WI38 (cell line): ENCODE measurements at regions not wholly inside any gene's neighbourhood (a gene's known extent, or its start where the extent isn't known, plus 50 kb on each side); places are given as distances from the start of the nearest gene placed in this dataset.

Experiments
- H3K4me3 ChIP-seq: 2 replicates; pipeline ENCODE4 v1.5.1; 2011; ENCODE audit warnings: low read depth, mild to moderate bottlenecking, control low read depth, low read length
- CTCF ChIP-seq: IDR thresholded peaks from 2 replicates; pipeline ENCODE4 v1.5.1; 2012; ENCODE audit warnings: low read depth, mild to moderate bottlenecking, control low read depth, low read length

- H3K4me3 ChIP-seq: no peak overlapping the region
- TF ChIP-seq CTCF: no peak
These were observed 127.3 kb downstream of the NCOR2 start for GRCh38 chr12:124440031-124440626.

GRCh38 chr12:124438437-124439056 is 128.9 kb downstream of the NCOR2 start:
- no peak overlapping the region for H3K4me3 ChIP-seq

GRCh38 chr12:124437617-124438436 is 129.6 kb downstream of the NCOR2 start:
- no peak overlapping the region for H3K4me3 ChIP-seq
- TF ChIP-seq CTCF: no peak

More at GRCh38 chr12:124438437-124439056, 128.9 kb downstream of the NCOR2 start:
- no peak for TF ChIP-seq CTCF

GRCh38 chr12:124437121-124437520 is 130.3 kb downstream of the NCOR2 start:
- no peak overlapping the region for H3K4me3 ChIP-seq

GRCh38 chr12:124436366-124436765 is 131.0 kb downstream of the NCOR2 start:
- TF ChIP-seq CTCF: no peak
- H3K4me3 ChIP-seq: no peak overlapping the region

More at GRCh38 chr12:124437121-124437520, 130.3 kb downstream of the NCOR2 start:
- TF ChIP-seq CTCF: no peak

- TF ChIP-seq CTCF: no peak
These were observed 131.5 kb downstream of the NCOR2 start for GRCh38 chr12:124435806-124436345.

More at GRCh38 chr12:124435806-124436345, 131.5 kb downstream of the NCOR2 start:
- no peak overlapping the region for H3K4me3 ChIP-seq
